WTC11 (cell line): ENCODE measurements at regions not wholly inside any gene's neighbourhood (a gene's known extent, or its start where the extent isn't known, plus 50 kb on each side); places are given as distances from the start of the nearest gene placed in this dataset.

Experiments
- CTCF ChIP-seq: fragments of 200-600 bp; IDR thresholded peaks from 2 replicates; pipeline ENCODE4 v1.8.0; 2022; ENCODE audit warnings: antibody characterized with exemption
- ZNF121 ChIP-seq: sonication (generic); formaldehyde crosslinking; IDR thresholded peaks from 2 replicates; pipeline ENCODE4 v1.8.0; 2023; ENCODE audit warnings: missing genetic modification reagents

- TF ChIP-seq CTCF (no peak), ZNF121 (CRISPR knock-in tag) (no peak)
These were observed 114.6 kb upstream of the THY1 start for GRCh38 chr11:119537306-119538253.
